ENCODE measurements at regions not wholly inside any gene's neighbourhood (a gene's known extent, or its start where the extent isn't known, plus 50 kb on each side); places are given as distances from the start of the nearest gene placed in this dataset.
A peak's percentile ranks its signal among the peaks of the same experiment; 100 is the strongest.

DNA sequence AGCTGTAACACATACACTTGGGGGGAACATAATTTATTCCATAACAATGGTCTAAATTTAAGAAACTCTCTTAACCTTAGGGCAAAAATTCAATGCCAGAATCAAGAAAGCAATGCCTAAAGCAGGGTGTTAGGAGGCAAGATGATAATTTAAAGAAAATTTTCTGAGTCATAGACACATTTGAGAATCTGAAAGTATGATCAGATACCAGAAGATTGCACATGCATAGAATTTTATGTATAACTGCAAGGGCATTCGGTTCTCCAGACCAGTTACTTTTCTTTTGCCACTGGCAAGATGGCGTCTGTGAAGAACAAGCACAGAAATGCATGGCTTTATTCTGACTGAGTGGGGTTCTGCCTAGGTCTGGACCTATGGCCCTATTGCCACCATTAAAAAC lies 64.4 kb upstream of the IPO9 start:
- no peaks in the 10 kb centered on the region for H3K4me1 ChIP-seq (ENCODE audit: control insufficient read depth in 2 of 3, insufficient read depth in 2 of 3, low read depth in 1 of 3, low read length in 3 of 3)
- intact Hi-C loops (cut with DNase I), result no loop called here
- FAIRE-seq (no peak), DNase-seq (no peak)
- no peaks in the 10 kb centered on the region for H3K27me3 ChIP-seq (ENCODE audit: control insufficient read depth, insufficient read depth, low read length)
- H3K9me3 ChIP-seq (ENCODE audit: control insufficient read depth in 2 of 3, insufficient read depth in 1 of 3, low read length in 3 of 3), result no peaks in the 10 kb centered on the region
- TF ChIP-seq, protein P1, sequence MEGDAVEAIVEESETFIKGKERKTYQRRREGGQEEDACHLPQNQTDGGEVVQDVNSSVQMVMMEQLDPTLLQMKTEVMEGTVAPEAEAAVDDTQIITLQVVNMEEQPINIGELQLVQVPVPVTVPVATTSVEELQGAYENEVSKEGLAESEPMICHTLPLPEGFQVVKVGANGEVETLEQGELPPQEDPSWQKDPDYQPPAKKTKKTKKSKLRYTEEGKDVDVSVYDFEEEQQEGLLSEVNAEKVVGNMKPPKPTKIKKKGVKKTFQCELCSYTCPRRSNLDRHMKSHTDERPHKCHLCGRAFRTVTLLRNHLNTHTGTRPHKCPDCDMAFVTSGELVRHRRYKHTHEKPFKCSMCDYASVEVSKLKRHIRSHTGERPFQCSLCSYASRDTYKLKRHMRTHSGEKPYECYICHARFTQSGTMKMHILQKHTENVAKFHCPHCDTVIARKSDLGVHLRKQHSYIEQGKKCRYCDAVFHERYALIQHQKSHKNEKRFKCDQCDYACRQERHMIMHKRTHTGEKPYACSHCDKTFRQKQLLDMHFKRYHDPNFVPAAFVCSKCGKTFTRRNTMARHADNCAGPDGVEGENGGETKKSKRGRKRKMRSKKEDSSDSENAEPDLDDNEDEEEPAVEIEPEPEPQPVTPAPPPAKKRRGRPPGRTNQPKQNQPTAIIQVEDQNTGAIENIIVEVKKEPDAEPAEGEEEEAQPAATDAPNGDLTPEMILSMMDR (IDR thresholded peaks at IDR 0.05; ENCODE audit: borderline replicate concordance, extremely low read depth, insufficient read depth), result no peak
- H3K4me3 ChIP-seq (ENCODE audit: low read length in 3 of 3), result no peak overlapping the region
- no peaks in the 10 kb centered on the region for H3K36me3 ChIP-seq (ENCODE audit: control insufficient read depth in 2 of 3, insufficient read depth in 3 of 3, low read length in 3 of 3)
- H3K9ac ChIP-seq (ENCODE audit: low read length in 3 of 3), result no peak overlapping the region
- H3K27ac ChIP-seq (ENCODE audit: low read depth in 2 of 2, low read length in 2 of 2), result no peak overlapping the region

DNA sequence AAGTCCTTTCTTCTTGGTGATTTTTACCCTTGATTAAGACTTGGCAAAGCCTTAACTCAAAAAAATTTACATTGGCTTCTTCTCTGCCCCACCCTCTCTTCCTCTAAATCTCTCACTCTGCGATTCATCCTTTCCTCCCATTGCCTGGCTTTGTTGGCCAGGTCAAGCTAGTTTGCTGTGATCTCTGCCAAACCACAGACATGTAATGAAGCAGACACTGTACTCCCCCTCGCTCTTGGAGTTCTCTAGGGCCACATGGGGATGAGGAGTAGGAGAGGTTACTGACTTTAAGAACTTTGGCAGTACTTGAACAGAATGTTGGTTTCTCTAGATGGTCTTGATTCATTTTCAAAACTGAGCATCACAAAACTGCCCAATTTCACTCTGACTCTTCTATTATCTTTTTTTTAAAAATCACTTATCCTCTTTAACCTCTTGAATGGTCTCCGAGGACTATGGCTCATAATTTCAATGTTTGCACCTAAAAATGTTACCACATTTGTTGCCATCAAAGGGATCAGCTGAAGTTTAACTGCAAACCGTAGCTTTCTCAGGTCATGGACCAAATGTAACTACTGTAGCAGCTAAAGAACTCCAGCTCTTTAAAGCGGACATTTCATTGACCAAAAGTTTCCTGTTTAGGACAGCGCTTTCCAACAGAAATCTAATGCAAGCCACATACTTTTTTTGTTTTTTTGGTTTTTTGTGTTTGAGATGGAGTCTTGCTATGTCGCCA lies 62.7 kb upstream of the IPO9 start:
- Histone ChIP-seq H3K9me3 (ENCODE audit: control insufficient read depth in 2 of 3, insufficient read depth in 1 of 3, low read length in 3 of 3) (no peaks in the 10 kb centered on the region), H3K4me3 (ENCODE audit: low read length in 3 of 3) (no peak overlapping the region), H3K4me1 (ENCODE audit: control insufficient read depth in 2 of 3, insufficient read depth in 2 of 3, low read depth in 1 of 3, low read length in 3 of 3) (peaks cover 0 to 2% (median 0%) of the 10 kb centered on the region in 3 donors), H3K27ac (ENCODE audit: low read depth in 2 of 2, low read length in 2 of 2) (no peak overlapping the region), H3K36me3 (ENCODE audit: control insufficient read depth in 2 of 3, insufficient read depth in 3 of 3, low read length in 3 of 3) (no peaks in the 10 kb centered on the region), H3K9ac (ENCODE audit: low read length in 3 of 3) (no peak overlapping the region), H3K27me3 (ENCODE audit: control insufficient read depth, insufficient read depth, low read length) (no peaks in the 10 kb centered on the region)
- intact Hi-C loops (cut with DNase I), result no loop called here
- TF ChIP-seq, protein P1 (IDR thresholded peaks at IDR 0.05; ENCODE audit: borderline replicate concordance, extremely low read depth, insufficient read depth), result no peak
- DNase-seq (peak in 1 of 5 donors; percentile 50), FAIRE-seq (no peak)

DNA sequence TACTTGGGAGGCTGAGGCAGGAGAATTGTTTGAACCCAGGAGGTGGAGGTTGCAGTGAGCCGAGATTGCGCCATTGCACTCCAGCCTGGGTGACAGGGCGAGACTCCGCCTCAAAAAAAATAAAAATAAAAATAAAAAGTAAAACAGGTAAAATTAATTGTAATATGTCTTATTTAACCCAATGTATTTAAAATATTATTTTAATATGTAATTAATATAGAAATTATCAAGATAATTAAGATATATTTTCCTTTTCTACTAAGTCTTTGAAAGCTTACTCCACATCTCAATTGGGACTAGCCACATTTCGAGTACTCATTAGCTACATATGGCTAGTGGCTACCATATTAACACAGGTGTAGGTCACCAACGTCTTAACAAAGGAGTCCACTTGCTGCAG lies 61.6 kb upstream of the IPO9 start:
- intact Hi-C loops (cut with DNase I), result no loop called here
- Histone ChIP-seq H3K9me3 (ENCODE audit: control insufficient read depth in 2 of 3, insufficient read depth in 1 of 3, low read length in 3 of 3) (peaks cover 0 to 6% (median 0%) of the 10 kb centered on the region in 3 donors), H3K27me3 (ENCODE audit: control insufficient read depth, insufficient read depth, low read length) (no peaks in the 10 kb centered on the region), H3K4me3 (ENCODE audit: low read length in 3 of 3) (no peak overlapping the region), H3K36me3 (ENCODE audit: control insufficient read depth in 2 of 3, insufficient read depth in 3 of 3, low read length in 3 of 3) (no peaks in the 10 kb centered on the region), H3K27ac (ENCODE audit: low read depth in 2 of 2, low read length in 2 of 2) (no peak overlapping the region), H3K4me1 (ENCODE audit: control insufficient read depth in 2 of 3, insufficient read depth in 2 of 3, low read depth in 1 of 3, low read length in 3 of 3) (peaks cover 0 to 2% (median 0%) of the 10 kb centered on the region in 3 donors), H3K9ac (ENCODE audit: low read length in 3 of 3) (no peak overlapping the region)
- FAIRE-seq (no peak), DNase-seq (no peak)
- TF ChIP-seq, protein P1 (IDR thresholded peaks at IDR 0.05; ENCODE audit: borderline replicate concordance, extremely low read depth, insufficient read depth), result no peak
